GM19043 (cell line): ENCODE measurements at regions not wholly inside any gene's neighbourhood (a gene's known extent, or its start where the extent isn't known, plus 50 kb on each side); places are given as distances from the start of the nearest gene placed in this dataset.
A peak's percentile ranks its signal among the peaks of the same experiment; 100 is the strongest.

ENCODE experiments used
- ATAC-seq: cut with Tn5 transposase; IDR thresholded peaks from one replicate; pipeline ENCODE4 v1.9.1; 2021; ENCODE audit warnings: low read depth; ENCODE audit not compliant: unreplicated experiment

DNA sequence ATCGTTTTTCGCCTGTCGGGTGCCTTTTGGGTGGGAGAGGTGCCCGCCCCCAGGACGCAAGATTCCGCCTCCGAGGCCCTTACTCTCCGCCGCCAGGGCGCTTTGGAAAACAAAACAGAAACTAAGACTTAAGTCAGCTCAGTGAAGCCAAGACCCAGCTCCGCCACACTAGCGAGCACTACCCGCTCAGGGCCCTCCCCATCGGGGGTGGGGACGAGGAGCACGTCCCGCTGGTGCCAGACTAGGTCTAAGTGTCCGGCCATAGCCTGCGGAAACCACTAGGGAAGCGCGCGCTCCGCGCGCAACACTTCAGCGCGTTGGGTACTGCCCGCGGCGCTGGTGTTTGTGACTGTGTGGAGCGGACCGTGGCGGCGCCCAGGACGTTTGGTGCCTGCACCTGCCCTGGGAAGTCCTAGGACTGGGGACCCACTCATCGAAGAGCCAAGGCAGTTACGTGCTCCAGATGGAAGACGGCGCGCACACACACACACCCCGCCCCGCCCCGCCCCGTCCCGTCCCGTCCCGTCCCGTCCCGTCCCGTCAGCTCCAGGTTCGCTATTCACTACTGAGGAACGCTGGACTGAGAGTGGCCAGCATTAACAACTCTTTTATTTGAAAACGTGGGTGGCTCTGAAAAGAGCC, 57.6 kb upstream of the BOLA1 start:
- peak; percentile 28 for ATAC-seq

- ATAC-seq, result peak; percentile 58
Measured at GRCh38 chr1:149842458-149843064, 56.8 kb upstream of the BOLA1 start.

DNA sequence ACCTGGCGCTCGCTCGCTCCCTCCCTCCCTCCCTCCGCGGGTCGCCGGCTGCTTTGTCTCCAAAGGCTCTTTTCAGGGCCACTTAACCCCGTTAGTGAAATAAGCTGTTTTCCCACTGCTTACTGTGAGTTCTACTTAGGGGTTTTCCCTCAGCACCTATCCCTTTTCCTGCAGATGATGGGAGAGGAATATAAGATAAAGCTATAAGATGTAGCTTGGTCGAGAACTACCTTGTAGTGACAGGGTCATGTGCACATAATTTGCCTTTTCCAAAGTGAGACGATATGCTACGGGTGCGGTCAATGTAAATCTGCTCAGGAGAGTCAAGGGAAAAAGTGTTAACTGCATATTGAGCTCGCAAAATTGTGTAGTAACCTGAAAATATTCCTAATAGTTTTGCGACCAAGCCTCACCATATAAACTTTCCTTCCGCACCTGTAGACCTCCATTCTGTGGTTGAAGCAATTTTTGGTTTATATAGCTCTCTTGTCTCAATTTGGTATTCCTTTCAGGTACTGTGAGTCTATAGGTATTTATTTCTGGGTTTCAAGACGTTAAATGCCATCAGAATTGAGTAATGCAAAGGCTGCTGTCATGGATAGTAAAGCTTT, 55.8 kb upstream of the BOLA1 start:
- no peak for ATAC-seq

GRCh38 chr1:149844101-149844500, 55.3 kb upstream of the BOLA1 start:
- ATAC-seq, result no peak

DNA sequence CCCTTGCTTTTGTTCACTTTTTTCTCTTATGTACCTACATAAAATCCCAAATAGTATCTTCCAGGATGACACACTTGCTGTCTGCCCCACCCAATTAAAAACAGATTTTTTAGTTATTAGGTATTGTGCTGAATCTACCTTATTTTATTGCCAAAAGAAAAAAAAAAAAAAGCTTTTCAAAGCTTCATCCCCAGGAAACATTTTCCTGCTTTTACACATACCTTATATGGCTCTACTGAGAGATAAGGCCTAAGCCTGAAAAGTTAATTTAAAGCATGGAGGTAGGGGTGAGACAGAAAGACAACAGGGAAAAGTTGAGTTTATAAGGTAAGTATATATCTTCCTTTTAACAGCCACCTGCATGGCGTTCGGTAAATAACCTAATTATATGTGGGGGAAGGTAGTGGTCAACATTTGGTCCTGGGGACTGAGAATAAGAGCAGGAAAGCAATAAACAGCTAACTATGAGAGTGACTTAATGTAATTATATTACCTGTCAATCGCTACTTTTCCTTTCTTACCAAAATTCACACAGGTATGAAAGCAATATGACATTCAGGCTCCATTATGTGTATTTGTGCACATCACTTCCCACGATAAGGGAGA, 54.6 kb upstream of the BOLA1 start:
- ATAC-seq, result no peak

DNA sequence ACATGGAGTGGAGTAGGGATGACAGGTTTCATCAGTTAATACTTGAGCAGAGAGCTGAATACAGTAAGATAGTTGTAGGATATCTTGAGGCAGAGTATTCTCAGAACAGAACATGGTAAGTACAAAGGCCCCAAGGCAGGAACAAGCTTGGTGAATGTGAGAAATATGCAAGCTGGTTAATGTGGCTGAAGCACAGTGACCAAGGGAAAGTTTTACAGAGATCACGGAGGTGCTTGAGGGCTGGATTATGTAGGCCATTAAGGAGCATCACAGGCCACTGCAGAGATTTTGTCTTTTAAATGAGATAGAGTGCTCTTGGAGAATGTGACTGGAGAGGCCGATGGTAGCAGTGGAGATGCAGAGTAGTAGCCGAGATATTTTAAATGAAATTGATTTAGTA, 54.0 kb upstream of the BOLA1 start:
- no peak for ATAC-seq

- ATAC-seq, result no peak
Measured at GRCh38 chr1:149846042-149846441, 53.3 kb upstream of the BOLA1 start.

- ATAC-seq, result no peak
Measured at GRCh38 chr1:149846593-149847466, 52.5 kb upstream of the BOLA1 start.

DNA sequence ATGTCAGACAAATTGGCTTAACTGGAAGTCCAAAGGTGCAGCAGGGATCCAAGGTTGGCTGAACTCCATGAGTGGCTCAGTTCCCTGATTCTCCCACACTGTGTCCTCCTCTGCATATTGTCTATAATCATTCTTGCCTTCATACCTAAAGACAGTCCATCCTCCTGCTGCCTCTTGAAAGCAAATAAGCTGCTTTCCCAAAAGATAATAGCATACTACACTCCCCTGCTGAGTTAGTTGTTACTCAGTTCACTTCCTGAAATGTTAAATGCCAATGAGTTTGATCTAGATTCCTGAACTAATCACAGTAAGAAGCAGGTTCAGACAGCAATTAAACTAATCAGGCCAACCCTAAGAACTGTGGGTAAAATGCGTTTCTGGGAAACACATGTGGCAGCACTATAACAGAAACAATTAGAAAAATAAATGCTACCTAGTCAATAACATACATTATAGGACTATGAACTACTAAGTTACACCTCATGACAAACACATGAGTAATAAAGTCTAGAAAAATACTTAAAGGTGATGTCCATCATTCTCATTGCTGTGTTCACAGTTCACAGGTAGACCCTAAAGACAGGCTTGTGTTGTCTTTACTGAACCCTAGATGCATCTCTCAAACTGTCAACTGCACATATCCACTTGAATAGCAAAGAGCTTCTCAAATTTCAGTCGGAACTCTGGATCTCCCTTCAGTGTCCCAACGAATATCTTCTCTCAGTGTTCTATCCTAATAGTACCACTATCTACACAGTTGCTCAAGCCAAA, 50.8 kb upstream of the BOLA1 start:
- ATAC-seq, result no peak

- no peak for ATAC-seq
Measured at GRCh38 chr1:149849111-149849946, 50.0 kb upstream of the BOLA1 start.
